GM19025 (cell line): ENCODE measurements at regions not wholly inside any gene's neighbourhood (a gene's known extent, or its start where the extent isn't known, plus 50 kb on each side); places are given as distances from the start of the nearest gene placed in this dataset.

Experiments used
- ATAC-seq: cut with Tn5 transposase; IDR thresholded peaks from one replicate; pipeline ENCODE4 v1.9.1; 2021; ENCODE audit warnings: mild to moderate bottlenecking, low read depth, moderate library complexity; ENCODE audit not compliant: unreplicated experiment

- no peak for ATAC-seq
These were observed 80.7 kb upstream of the MAFB start for GRCh38 chr20:40769677-40770285.

DNA sequence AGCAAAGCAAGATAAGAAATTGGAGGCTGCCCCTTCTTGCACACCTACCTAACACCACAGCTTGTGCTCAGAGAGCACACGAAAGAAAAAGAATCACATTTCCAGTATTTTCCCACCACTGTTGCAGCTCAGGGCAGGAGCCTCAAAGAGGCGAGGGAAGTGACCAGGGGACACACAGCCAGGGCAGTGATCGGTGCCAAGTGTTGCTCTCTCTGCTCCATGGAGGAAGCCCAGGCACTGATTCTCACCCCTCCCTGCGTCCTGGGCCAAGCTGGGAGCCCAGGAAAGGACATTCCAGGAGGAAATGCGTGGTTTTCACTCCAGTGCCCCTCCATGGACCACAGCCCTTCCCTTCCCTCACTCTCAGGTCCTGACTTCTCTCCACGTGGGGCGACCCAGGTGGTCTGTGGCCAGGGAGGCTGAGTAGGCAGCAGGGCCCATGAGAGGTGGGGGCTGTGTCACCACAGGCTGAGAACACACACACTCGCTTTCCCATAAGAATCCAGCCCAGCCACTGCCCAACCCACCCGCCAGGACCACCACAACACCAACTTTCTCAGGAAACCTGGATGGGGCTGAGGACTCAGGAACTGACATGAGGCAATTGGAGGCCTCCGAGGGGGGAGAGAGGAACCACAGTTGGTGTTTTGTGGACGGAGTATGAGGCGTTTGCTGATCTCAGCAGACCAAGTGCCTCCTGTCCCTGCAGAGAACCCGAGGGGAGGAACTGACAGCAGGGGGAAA, 81.7 kb upstream of the MAFB start:
- ATAC-seq, result no peak

- no peak for ATAC-seq
These were observed 82.2 kb upstream of the MAFB start for GRCh38 chr20:40771308-40771610.

GRCh38 chr20:40771848-40772511, 82.9 kb upstream of the MAFB start:
- ATAC-seq, result no peak

- ATAC-seq, result no peak
These were observed 84.3 kb upstream of the MAFB start for GRCh38 chr20:40773376-40773775.

GRCh38 chr20:40774252-40774651, 85.2 kb upstream of the MAFB start:
- no peak for ATAC-seq

DNA sequence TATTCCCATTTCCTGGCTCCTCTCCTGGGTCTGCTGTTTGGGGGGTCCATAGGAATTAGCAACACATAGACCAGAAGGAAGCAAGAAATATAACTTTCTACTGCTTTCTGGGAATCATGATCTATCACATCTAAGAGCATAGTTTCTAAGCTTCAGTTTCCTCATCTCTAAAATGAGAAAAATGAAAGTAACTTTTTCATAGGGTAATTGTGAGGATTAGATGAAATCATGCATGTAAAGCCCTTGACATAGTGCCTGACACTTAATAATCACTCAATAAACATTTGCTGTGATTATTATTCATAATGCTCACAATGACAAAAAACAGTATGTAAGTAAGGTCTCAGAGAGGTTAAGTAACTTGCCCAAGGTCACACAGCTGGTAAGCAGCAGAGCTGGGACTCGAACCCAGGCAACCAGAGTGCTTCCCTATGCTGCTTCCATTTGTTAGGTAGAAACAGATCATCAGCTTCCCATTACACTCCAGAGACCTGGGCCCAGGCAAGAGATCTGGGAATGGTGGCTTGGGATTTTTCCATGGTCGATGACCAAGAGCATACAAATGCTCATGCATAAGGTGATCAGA, 86.6 kb upstream of the MAFB start:
- no peak for ATAC-seq

DNA sequence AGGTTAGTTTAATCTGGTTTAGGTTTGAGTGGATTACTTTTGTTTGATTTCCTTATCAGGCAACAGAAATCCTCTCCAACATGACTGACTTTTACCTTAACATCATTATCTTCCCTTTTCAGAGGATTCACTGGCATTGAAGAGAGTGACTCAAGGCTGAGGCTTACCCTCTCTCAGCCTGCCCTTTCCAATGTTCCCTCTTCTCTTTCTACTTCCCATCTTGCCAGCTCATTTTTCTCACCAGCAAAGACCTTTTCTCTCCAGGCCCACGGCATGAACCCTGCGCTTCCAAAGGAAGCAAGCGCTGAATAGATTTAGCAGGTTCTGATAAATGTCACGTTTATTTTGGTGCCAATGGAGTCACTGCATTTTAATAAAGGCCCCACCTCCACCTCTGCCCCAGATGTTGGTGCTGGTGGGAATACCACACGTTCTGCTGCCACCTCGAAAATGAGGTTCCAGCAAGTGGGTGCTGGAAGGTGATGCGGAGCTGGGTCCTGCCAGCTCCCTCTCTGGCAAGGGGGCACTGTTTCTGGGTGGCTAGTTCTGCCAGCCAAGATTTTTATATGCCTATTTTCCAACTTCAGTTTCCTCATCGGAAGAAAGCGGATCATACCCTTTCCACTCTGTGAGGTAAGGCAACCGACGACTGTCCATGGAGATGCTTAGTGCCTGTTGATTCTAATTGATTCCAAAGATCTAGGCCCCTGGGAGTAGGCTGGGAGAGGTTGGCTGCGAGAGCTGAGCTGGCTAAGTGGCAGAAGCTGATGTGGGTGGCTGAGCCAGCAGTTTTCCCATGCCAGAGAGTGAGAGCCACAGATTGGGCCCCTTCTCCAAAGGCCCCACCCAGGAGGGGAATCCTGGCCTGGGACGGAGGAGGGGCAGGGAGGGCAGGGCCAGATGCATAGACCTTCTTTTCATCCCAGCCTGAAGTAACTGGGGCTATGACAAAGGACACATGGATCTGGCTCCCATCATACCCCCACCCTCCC, 87.7 kb upstream of the MAFB start:
- ATAC-seq, result no peak

GRCh38 chr20:40777653-40778052, 88.6 kb upstream of the MAFB start:
- no peak for ATAC-seq

GRCh38 chr20:40778894-40779496, 90.0 kb upstream of the MAFB start:
- no peak for ATAC-seq

- ATAC-seq, result no peak
These were observed 92.4 kb upstream of the MAFB start for GRCh38 chr20:40781327-40782042.

DNA sequence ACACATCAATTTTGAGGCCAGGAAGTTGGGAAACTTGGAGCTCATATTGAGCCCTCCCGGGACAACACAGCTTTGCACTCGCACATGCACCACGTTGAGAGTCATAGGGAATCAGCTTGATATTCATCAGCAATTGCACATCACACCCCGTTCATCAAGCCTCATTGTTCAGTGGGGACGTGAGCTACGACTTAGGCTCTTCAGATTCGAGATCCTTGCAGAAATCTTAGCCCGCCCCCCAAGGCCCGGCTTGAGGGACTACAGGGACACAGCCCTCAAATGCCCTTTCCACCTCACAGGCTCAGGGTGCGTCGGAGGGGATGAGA, 93.0 kb upstream of the MAFB start:
- ATAC-seq, result no peak

- ATAC-seq, result no peak
These were observed 96.3 kb upstream of the MAFB start for GRCh38 chr20:40785346-40785745.

- ATAC-seq, result no peak
These were observed 97.3 kb upstream of the MAFB start for GRCh38 chr20:40786336-40786735.

DNA sequence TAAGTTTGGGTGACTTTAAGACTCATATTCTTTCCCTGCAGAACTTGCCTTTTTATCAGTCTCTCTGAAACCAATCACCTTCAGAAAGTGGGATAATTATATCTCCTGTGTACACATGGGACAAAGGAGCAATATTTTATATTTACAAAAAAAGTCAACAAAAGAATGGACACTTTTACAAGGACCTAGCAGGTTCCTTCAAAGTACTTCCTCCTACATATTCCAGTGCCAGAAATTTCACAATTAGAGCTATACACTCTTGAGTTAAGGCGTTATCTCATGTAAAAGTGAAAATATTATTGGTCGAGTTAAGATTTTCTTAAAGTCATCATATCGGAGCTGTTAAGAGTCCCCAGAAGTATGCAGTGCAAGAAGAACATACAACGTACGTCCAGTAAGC, 98.9 kb upstream of the MAFB start:
- ATAC-seq, result no peak

- no peak for ATAC-seq
These were observed 108.4 kb upstream of the MAFB start for GRCh38 chr20:40797425-40797824.

- ATAC-seq, result no peak
These were observed 109.0 kb upstream of the MAFB start for GRCh38 chr20:40798066-40798465.

- no peak for ATAC-seq
These were observed 113.8 kb upstream of the MAFB start for GRCh38 chr20:40802886-40803285.

DNA sequence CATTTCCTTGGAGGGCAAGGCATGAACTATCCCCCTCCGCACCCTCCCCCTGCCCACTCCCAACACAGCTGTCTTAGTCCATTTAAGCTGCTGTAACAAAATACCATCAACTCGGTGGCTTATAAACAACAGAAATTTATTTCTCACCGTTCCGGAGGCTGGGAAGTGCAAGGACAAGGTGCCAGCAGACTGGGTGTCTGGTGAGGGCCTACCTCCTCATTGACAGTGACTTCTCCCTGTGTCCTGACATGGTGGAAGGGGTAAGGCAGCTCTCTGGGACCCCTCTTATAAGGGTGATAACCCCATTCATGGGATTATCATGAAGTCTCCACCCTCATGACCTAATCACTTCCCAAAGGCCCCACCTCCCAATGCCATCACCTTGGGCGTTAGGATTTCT, 114.3 kb upstream of the MAFB start:
- ATAC-seq, result no peak

GRCh38 chr20:40805592-40805991, 116.6 kb upstream of the MAFB start:
- ATAC-seq, result no peak
